ENCODE measurements at regions not wholly inside any gene's neighbourhood (a gene's known extent, or its start where the extent isn't known, plus 50 kb on each side); places are given as distances from the start of the nearest gene placed in this dataset.

GRCh38 chr1:71190843-71191242 is 110.0 kb upstream of the ZRANB2 start:
- Histone ChIP-seq H3K27ac (no peak overlapping the region), H3K4me3 (no peak overlapping the region), H3K36me3 (no peaks in the 10 kb centered on the region), H3K4me1 (replicated peaks) (no peaks in the 10 kb centered on the region), H3K9me3 (no peaks in the 10 kb centered on the region), H3K27me3 (replicated peaks; ENCODE audit: insufficient read depth) (no peaks in the 10 kb centered on the region)
- DNase-seq (ENCODE audit: low spot score), result no peak
- intact Hi-C loops (cut with DNase I), result loop anchor here (10.0 kb wide), 1 partner anchor 334 kb away; no protein-coding TSS in a partner anchor
- WGBS, result 83% methylated on average over 5 of the region's 5 CpGs
- TF ChIP-seq, protein P1, sequence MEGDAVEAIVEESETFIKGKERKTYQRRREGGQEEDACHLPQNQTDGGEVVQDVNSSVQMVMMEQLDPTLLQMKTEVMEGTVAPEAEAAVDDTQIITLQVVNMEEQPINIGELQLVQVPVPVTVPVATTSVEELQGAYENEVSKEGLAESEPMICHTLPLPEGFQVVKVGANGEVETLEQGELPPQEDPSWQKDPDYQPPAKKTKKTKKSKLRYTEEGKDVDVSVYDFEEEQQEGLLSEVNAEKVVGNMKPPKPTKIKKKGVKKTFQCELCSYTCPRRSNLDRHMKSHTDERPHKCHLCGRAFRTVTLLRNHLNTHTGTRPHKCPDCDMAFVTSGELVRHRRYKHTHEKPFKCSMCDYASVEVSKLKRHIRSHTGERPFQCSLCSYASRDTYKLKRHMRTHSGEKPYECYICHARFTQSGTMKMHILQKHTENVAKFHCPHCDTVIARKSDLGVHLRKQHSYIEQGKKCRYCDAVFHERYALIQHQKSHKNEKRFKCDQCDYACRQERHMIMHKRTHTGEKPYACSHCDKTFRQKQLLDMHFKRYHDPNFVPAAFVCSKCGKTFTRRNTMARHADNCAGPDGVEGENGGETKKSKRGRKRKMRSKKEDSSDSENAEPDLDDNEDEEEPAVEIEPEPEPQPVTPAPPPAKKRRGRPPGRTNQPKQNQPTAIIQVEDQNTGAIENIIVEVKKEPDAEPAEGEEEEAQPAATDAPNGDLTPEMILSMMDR (IDR thresholded peaks at IDR 0.05), result no peak
- TF ChIP-seq POLR2AphosphoS5 (IDR thresholded peaks at IDR 0.05) (no peak), POLR2A (IDR thresholded peaks at IDR 0.05) (no peak)

DNA sequence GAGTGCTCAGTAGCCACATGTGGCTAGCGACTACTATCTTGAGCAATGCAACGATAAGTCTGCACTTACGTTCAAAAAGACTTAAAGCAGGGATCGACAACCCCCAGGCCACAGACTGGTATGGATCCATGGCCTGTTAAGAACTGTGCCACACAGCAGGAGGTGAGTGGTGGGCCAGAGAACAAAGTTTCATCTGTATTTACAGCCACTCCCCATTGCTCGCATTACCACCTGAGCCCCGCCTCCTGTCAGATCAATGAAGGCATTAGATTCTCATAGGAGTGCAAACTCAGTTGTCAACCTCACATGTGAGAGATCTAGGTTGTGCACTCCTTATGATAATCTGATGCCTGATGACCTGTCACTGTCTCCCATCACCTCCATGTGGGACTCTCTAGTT is 103.6 kb upstream of the ZRANB2 start:
- intact Hi-C loops (cut with DNase I), result no loop called here
- Histone ChIP-seq H3K4me3 (no peak overlapping the region), H3K27ac (no peak overlapping the region), H3K27me3 (replicated peaks; ENCODE audit: insufficient read depth) (no peaks in the 10 kb centered on the region), H3K36me3 (no peaks in the 10 kb centered on the region), H3K4me1 (replicated peaks) (no peaks in the 10 kb centered on the region), H3K9me3 (no peaks in the 10 kb centered on the region)
- DNase-seq (ENCODE audit: low spot score), result no peak
- TF ChIP-seq POLR2AphosphoS5 (IDR thresholded peaks at IDR 0.05), result no peak
- no peak for TF ChIP-seq POLR2A (IDR thresholded peaks at IDR 0.05)
- TF ChIP-seq, protein P1 (IDR thresholded peaks at IDR 0.05), result no peak
- WGBS, result 96% methylated on average over 6 of the region's 6 CpGs

GRCh38 chr1:71179997-71180396 is 99.2 kb upstream of the ZRANB2 start:
- no peak for DNase-seq (ENCODE audit: low spot score)
- H3K27me3 ChIP-seq (replicated peaks; ENCODE audit: insufficient read depth), result no peaks in the 10 kb centered on the region
- no peaks in the 10 kb centered on the region for H3K9me3 ChIP-seq
- H3K36me3 ChIP-seq, result no peaks in the 10 kb centered on the region
- H3K27ac ChIP-seq, result no peak overlapping the region
- H3K4me3 ChIP-seq, result no peak overlapping the region
- TF ChIP-seq, protein P1 (IDR thresholded peaks at IDR 0.05), result no peak
- TF ChIP-seq POLR2A (IDR thresholded peaks at IDR 0.05), result no peak
- no peaks in the 10 kb centered on the region for H3K4me1 ChIP-seq (replicated peaks)
- intact Hi-C loops (cut with DNase I), result no loop called here

GRCh38 chr1:71170925-71171324 is 90.1 kb upstream of the ZRANB2 start:
- 0% methylated on average over 1 of the region's 1 CpG for WGBS
- no peaks in the 10 kb centered on the region for H3K4me1 ChIP-seq (replicated peaks)
- DNase-seq (ENCODE audit: low spot score), result no peak

DNA sequence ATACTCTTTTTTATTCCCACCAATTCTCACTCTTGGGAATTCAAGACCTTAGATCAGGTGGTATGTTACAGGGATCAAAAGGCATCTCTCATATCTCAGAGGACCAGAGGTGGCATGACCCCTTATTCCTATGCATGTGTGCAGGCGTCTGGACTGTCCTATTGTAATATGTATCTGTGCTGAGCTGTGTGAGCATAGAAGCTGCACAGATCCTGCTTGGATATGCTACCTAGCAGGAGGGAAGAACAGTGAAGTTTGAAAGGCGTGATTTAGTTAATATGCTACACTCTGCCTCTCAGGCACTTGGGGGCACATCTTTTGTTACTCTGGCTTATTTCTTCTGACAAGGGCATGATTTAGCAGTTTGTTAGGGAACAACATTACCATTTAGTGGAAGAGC is 86.7 kb upstream of the ZRANB2 start:
- no peaks in the 10 kb centered on the region for H3K4me1 ChIP-seq (replicated peaks)
- TF ChIP-seq, protein P1 (IDR thresholded peaks at IDR 0.05), result no peak
- TF ChIP-seq POLR2AphosphoS5 (IDR thresholded peaks at IDR 0.05), result no peak
- TF ChIP-seq POLR2A (IDR thresholded peaks at IDR 0.05), result no peak
- no peaks in the 10 kb centered on the region for H3K9me3 ChIP-seq
- H3K27me3 ChIP-seq (replicated peaks; ENCODE audit: insufficient read depth), result no peaks in the 10 kb centered on the region
- DNase-seq (ENCODE audit: low spot score), result no peak
- WGBS, result 85% methylated on average over 2 of the region's 2 CpGs
- H3K27ac ChIP-seq, result no peak overlapping the region
- intact Hi-C loops (cut with DNase I), result no loop called here
- H3K4me3 ChIP-seq, result no peak overlapping the region
- no peaks in the 10 kb centered on the region for H3K36me3 ChIP-seq

More at GRCh38 chr1:71170925-71171324, 90.1 kb upstream of the ZRANB2 start:
- Histone ChIP-seq H3K4me3 (no peak overlapping the region), H3K27me3 (replicated peaks; ENCODE audit: insufficient read depth) (no peaks in the 10 kb centered on the region), H3K27ac (no peak overlapping the region), H3K9me3 (no peaks in the 10 kb centered on the region), H3K36me3 (no peaks in the 10 kb centered on the region)
- TF ChIP-seq, protein P1 (IDR thresholded peaks at IDR 0.05), result no peak
- no peak for TF ChIP-seq POLR2AphosphoS5 (IDR thresholded peaks at IDR 0.05)
- no peak for TF ChIP-seq POLR2A (IDR thresholded peaks at IDR 0.05)
- intact Hi-C loops (cut with DNase I), result no loop called here
